Suprapubic skin (tissue), 3 donors: ENCODE measurements at regions not wholly inside any gene's neighbourhood (a gene's known extent, or its start where the extent isn't known, plus 50 kb on each side); places are given as distances from the start of the nearest gene placed in this dataset.

Experiments
- CTCF ChIP-seq, 2 donors: fragments of 200-600 bp in 1 of 2; fragments of 450-650 bp in 1 of 2; sonication (generic) in 1 of 2; IDR thresholded peaks; one replicate each; pipeline ENCODE4 v1.5.1; 2016 to 2019; ENCODE audit warnings: antibody characterized with exemption in 2 of 2, mild to moderate bottlenecking in 1 of 2, moderate library complexity in 1 of 2
- POLR2A ChIP-seq, 2 donors: fragments of 450-650 bp; IDR thresholded peaks; one replicate each; pipeline ENCODE4 v1.6.1; 2017; ENCODE audit warnings: antibody characterized with exemption in 2 of 2, mild to moderate bottlenecking in 2 of 2, moderate library complexity in 2 of 2

GRCh38 chr1:29960156-29960755, 723.9 kb downstream of the PTPRU start:
- TF ChIP-seq CTCF (IDR thresholded peaks at IDR 0.05) (no peak), POLR2A (IDR thresholded peaks at IDR 0.05) (no peak)
